H1 (cell line): ENCODE measurements at regions not wholly inside any gene's neighbourhood (a gene's known extent, or its start where the extent isn't known, plus 50 kb on each side); places are given as distances from the start of the nearest gene placed in this dataset.

ENCODE experiments used
- CTCF ChIA-PET: fragments of 300-600 bp; sonication (Branson Sonifier 250); formaldehyde crosslinking; loops from one replicate; lab custom pipeline; 2021; ENCODE audit not compliant: partially characterized antibody; lab: Charles Lee
- POLR2A ChIA-PET: fragments of 300-600 bp; sonication (Branson Sonifier 250); formaldehyde crosslinking; loops from one replicate; lab custom pipeline; 2021; ENCODE audit warnings: inconsistent platforms; ENCODE audit not compliant: partially characterized antibody; lab: Charles Lee
- DNase-seq, 2 experiments: peaks; one replicate each; pipeline versions ENCODE4 v3.0.0 to v3.0.0-alpha.2; 2010 to 2022; ENCODE audit warnings: low spot score in 2 of 2, low read depth in 1 of 2, mixed read lengths in 1 of 2
- FAIRE-seq: peaks from 2 replicates; lab custom pipeline; 2011; peaks lifted over from hg19 to GRCh38; lab: Jason Lieb, UNC
- H2AFZ ChIP-seq: 2 replicates; pipeline ENCODE4 v1.8.1; 2012; ENCODE audit warnings: low read length, inconsistent platforms
- H2AK5ac ChIP-seq: 2 replicates; pipeline ENCODE4 v1.6.1; 2013; ENCODE audit warnings: low read depth, low read length
- H2BK120ac ChIP-seq: replicated peaks from 2 replicates; pipeline ENCODE3; 2013; ENCODE audit warnings: low read depth, low read length, inconsistent platforms
- H2BK12ac ChIP-seq: 2 replicates; pipeline ENCODE4 v1.6.1; 2013; ENCODE audit warnings: low read depth, low read length
- H2BK15ac ChIP-seq: 2 replicates; pipeline ENCODE4 v1.6.1; 2013; ENCODE audit warnings: low read length
- H2BK20ac ChIP-seq: 2 replicates; pipeline ENCODE4 v1.6.1; 2013; ENCODE audit warnings: low read length
- H2BK5ac ChIP-seq: 2 replicates; pipeline ENCODE4 v1.6.1; 2013; ENCODE audit warnings: low read depth, low read length
- H3K14ac ChIP-seq: 2 replicates; pipeline ENCODE4 v1.6.1; 2013; ENCODE audit warnings: inconsistent platforms; ENCODE audit not compliant: insufficient read length
- H3K18ac ChIP-seq: 2 replicates; pipeline ENCODE4 v1.6.1; 2013; ENCODE audit warnings: low read length; ENCODE audit errors: extremely low read depth
- H3K23ac ChIP-seq: 2 replicates; pipeline ENCODE4 v1.6.1; 2013; ENCODE audit warnings: inconsistent platforms; ENCODE audit not compliant: insufficient read length
- H3K23me2 ChIP-seq: 2 replicates; pipeline ENCODE4 v1.6.1; 2013; ENCODE audit warnings: low read depth, low read length
- H3K27ac ChIP-seq: 2 replicates; pipeline ENCODE4 v1.6.1; 2011; ENCODE audit warnings: low read depth, low read length, inconsistent platforms
- H3K27me3 ChIP-seq, 4 experiments: replicated peaks in 1 of 4; 1 replicate in 1 of 4; 2 replicates in 3 of 4; pipeline versions ENCODE4 v1.6.1 to v1.8.1; 2011 to 2013; ENCODE audit warnings: low read length in 3 of 4, mild to moderate bottlenecking in 3 of 4, inconsistent platforms in 2 of 4, mixed read lengths in 2 of 4, moderate library complexity in 1 of 4; ENCODE audit not compliant: control insufficient read depth in 3 of 4, insufficient read depth in 3 of 4; ENCODE audit errors: extremely low read depth in 1 of 4
- H3K36me3 ChIP-seq, 4 experiments: 2 replicates each; pipeline versions ENCODE4 v1.6.1 to v1.8.1; 2011 to 2013; ENCODE audit warnings: mild to moderate bottlenecking in 4 of 4, low read length in 3 of 4, moderate library complexity in 2 of 4, control low read depth in 1 of 4, inconsistent platforms in 1 of 4; ENCODE audit not compliant: insufficient read depth in 4 of 4, control insufficient read depth in 2 of 4
- H3K4ac ChIP-seq: replicated peaks from 2 replicates; pipeline ENCODE3; 2013; ENCODE audit warnings: low read length, low read depth, mixed read lengths, inconsistent platforms; ENCODE audit not compliant: insufficient read length
- H3K4me1 ChIP-seq, 4 experiments: replicated peaks in 1 of 4; 1 replicate in 1 of 4; 2 replicates in 3 of 4; pipeline versions ENCODE4 v1.6.1 to v1.8.1; 2011 to 2013; ENCODE audit warnings: low read length in 3 of 4, inconsistent platforms in 2 of 4, mixed read lengths in 1 of 4; ENCODE audit not compliant: insufficient read depth in 4 of 4, control insufficient read depth in 3 of 4
- H3K4me2 ChIP-seq, 2 experiments: 2 replicates each; pipeline versions ENCODE4 v1.6.1 to v1.8.1; 2011 to 2013; ENCODE audit warnings: low read depth in 2 of 2, low read length in 2 of 2, control low read depth in 1 of 2, inconsistent platforms in 1 of 2, mild to moderate bottlenecking in 1 of 2; ENCODE audit not compliant: insufficient read depth in 1 of 2
- H3K4me3 ChIP-seq, 4 experiments: fragments of 200-600, 300-600 bp in 1 of 4; sonication (generic), shearing (Covaris generic), sonication (Bioruptor Twin) in 1 of 4; 2 replicates each; pipeline versions ENCODE4 v1.5.1 to v1.8.1; 2011 to 2016; ENCODE audit warnings: low read length in 4 of 4, low read depth in 3 of 4, control low read depth in 2 of 4, inconsistent platforms in 2 of 4, mild to moderate bottlenecking in 2 of 4, mixed read lengths in 1 of 4, moderate library complexity in 1 of 4; ENCODE audit not compliant: insufficient read depth in 2 of 4; ENCODE audit errors: extremely low read depth in 1 of 4
- H3K56ac ChIP-seq: replicated peaks from 2 replicates; pipeline ENCODE3; 2013; ENCODE audit warnings: low read depth, mild to moderate bottlenecking, mixed read lengths, low read length, inconsistent platforms; ENCODE audit not compliant: insufficient read length
- H3K79me1 ChIP-seq: 2 replicates; pipeline ENCODE4 v1.6.1; 2013; ENCODE audit warnings: low read depth, low read length, control low read depth
- H3K79me2 ChIP-seq, 2 experiments: 2 replicates each; pipeline versions ENCODE4 v1.6.1 to v1.8.1; 2012 to 2013; ENCODE audit warnings: low read length in 2 of 2, mild to moderate bottlenecking in 2 of 2, inconsistent platforms in 1 of 2; ENCODE audit not compliant: insufficient read depth in 2 of 2, control insufficient read depth in 1 of 2
- H3K9ac ChIP-seq, 4 experiments: replicated peaks in 1 of 4; 1 replicate in 1 of 4; 2 replicates in 3 of 4; pipeline versions ENCODE4 v1.6.1 to v1.8.1; 2011 to 2013; ENCODE audit warnings: low read depth in 3 of 4, low read length in 3 of 4, control low read depth in 2 of 4, mild to moderate bottlenecking in 2 of 4, moderate library complexity in 2 of 4, inconsistent platforms in 1 of 4; ENCODE audit errors: extremely low read depth in 1 of 4
- H3K9me3 ChIP-seq, 2 experiments: 2 replicates each; pipeline versions ENCODE4 v1.6.1 to v1.8.1; 2012 to 2013; ENCODE audit warnings: mild to moderate bottlenecking in 2 of 2, moderate library complexity in 2 of 2, control low read depth in 1 of 2, inconsistent platforms in 1 of 2, low read depth in 1 of 2, low read length in 1 of 2, mixed read lengths in 1 of 2; ENCODE audit not compliant: insufficient read depth in 2 of 2
- H4K20me1 ChIP-seq, 2 experiments: replicated peaks in 1 of 2; 2 replicates each; pipeline versions ENCODE3 to v1.8.1; 2011 to 2013; ENCODE audit warnings: inconsistent platforms in 2 of 2, low read length in 2 of 2, mild to moderate bottlenecking in 1 of 2; ENCODE audit not compliant: insufficient read depth in 2 of 2, control insufficient read depth in 1 of 2
- H4K5ac ChIP-seq: 2 replicates; pipeline ENCODE4 v1.6.1; 2013; ENCODE audit warnings: low read length, low read depth, mixed read lengths, inconsistent platforms; ENCODE audit not compliant: insufficient read length
- H4K8ac ChIP-seq: 2 replicates; pipeline ENCODE4 v1.8.0; 2013; ENCODE audit warnings: mild to moderate bottlenecking, moderate library complexity, low read length, inconsistent platforms; ENCODE audit not compliant: insufficient read depth; ENCODE audit errors: extremely low read depth
- H4K91ac ChIP-seq: replicated peaks from 2 replicates; pipeline ENCODE3; 2013; ENCODE audit warnings: low read length, mixed read lengths, inconsistent platforms; ENCODE audit not compliant: insufficient read length
- BRCA1 ChIP-seq: IDR thresholded peaks from 2 replicates; pipeline ENCODE4 v1.6.1; 2012; ENCODE audit warnings: low read depth, low read length, improper control_type of control experiment
- CHD1 ChIP-seq: IDR thresholded peaks from 2 replicates; pipeline ENCODE4 v1.6.1; 2012; ENCODE audit warnings: low read depth, low read length, improper control_type of control experiment
- CTCF ChIP-seq, 3 experiments: IDR thresholded peaks; 1 replicate in 2 of 3; 2 replicates in 1 of 3; pipeline versions ENCODE4 v1.5.1 to v1.6.1; 2011; ENCODE audit warnings: low read length in 3 of 3, mild to moderate bottlenecking in 3 of 3, inconsistent platforms in 2 of 3, low read depth in 1 of 3, moderate library complexity in 1 of 3; ENCODE audit not compliant: insufficient read depth in 1 of 3; ENCODE audit errors: control extremely low read depth in 1 of 3
- EGR1 ChIP-seq: IDR thresholded peaks from 2 replicates; pipeline ENCODE4 v1.6.1; 2011; ENCODE audit warnings: low read depth, low read length, borderline replicate concordance
- JUND ChIP-seq: IDR thresholded peaks from 2 replicates; pipeline ENCODE4 v1.6.1; 2011; ENCODE audit warnings: mild to moderate bottlenecking, improper control_type of control experiment, low read length
- KDM4A ChIP-seq: IDR thresholded peaks from one replicate; pipeline ENCODE4 v1.7.1; 2012; ENCODE audit warnings: low read depth, mild to moderate bottlenecking, moderate library complexity, low read length, inconsistent platforms; ENCODE audit not compliant: severe bottlenecking
- MAFK ChIP-seq: IDR thresholded peaks from 2 replicates; pipeline ENCODE4 v1.6.1; 2012; ENCODE audit warnings: low read depth, mild to moderate bottlenecking, improper control_type of control experiment, low read length
- NRF1 ChIP-seq: IDR thresholded peaks from 2 replicates; pipeline ENCODE4 v1.6.1; 2011; ENCODE audit warnings: mild to moderate bottlenecking, low read depth, low read length, improper control_type of control experiment
- SUZ12 ChIP-seq: fragments of 200-600 bp; sonication (generic); IDR thresholded peaks from 2 replicates; pipeline ENCODE4 v1.6.1; 2012; ENCODE audit warnings: mild to moderate bottlenecking, inconsistent platforms, low read length, moderate library complexity, mixed read lengths
- TBP ChIP-seq: IDR thresholded peaks from 2 replicates; pipeline ENCODE4 v1.6.1; 2011; ENCODE audit warnings: low read depth, low read length, improper control_type of control experiment
- TCF12 ChIP-seq: IDR thresholded peaks from 2 replicates; pipeline ENCODE4 v1.6.1; 2011; ENCODE audit warnings: low read depth, mild to moderate bottlenecking, low read length
- YY1 ChIP-seq: IDR thresholded peaks from 2 replicates; pipeline ENCODE4 v1.6.1; 2011; ENCODE audit warnings: low read depth, mild to moderate bottlenecking, low read length
- WGBS, 2 experiments: shearing (Covaris generic) in 1 of 2; methylation state at CpG; one replicate each; pipeline versions ENCODE4 v1.1.6 to v1.1.7; 2013 to 2015; ENCODE audit warnings: low lambda C conversion rate in 2 of 2, mixed read lengths in 2 of 2, inconsistent platforms in 1 of 2, low coverage in 1 of 2, missing lambda C conversion rate in 1 of 2; ENCODE audit not compliant: insufficient replicate concordance in 2 of 2, insufficient coverage in 1 of 2, insufficient read length in 1 of 2; ENCODE audit errors: extremely low coverage in 1 of 2, missing lambda C conversion rate in 1 of 2; 5-methylcytosine and 5-hydroxymethylcytosine counted together

DNA sequence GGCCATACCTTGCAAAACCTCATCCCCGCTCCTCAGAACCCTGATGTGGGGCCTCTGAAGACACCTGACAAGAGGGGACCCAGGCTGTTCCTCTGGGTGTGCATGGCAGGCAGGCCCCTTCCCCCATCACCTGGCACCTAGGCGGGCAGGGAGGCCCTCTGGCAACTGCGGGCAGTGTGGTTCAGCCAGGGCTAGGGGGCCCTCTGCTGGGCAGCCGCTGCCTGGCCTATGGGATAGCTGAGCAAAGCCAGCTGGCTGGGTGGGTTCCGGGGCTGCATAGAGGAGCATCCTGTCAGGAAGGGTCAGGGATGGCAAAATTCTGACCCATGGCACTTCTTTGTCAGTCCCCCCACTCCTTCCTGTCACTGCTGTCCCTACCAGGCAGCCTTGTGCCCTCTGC, 228.7 kb upstream of the ASIC2 start:
- CTCF ChIA-PET: interaction anchor here (0.7 to 7.8 kb wide), 50 partner anchors 11 to 840 kb away, joined by 3 to 74 read pairs (median 4); partner anchors contain the start of gene ASIC2
- peak; percentile 87 to 91 (median 88) for TF ChIP-seq CTCF (IDR thresholded peaks at IDR 0.05; ENCODE audit: control extremely low read depth in 1 of 3, insufficient read depth in 1 of 3, low read depth in 1 of 3, low read length in 3 of 3)
- 0 out of 2 replicates have a peak, but pooled peaks have one; percentile 27 for TF ChIP-seq YY1
- no peak for TF ChIP-seq MAFK
- TF ChIP-seq TCF12: no peak
- no peak for TF ChIP-seq BRCA1
- no peak for TF ChIP-seq CHD1
- TF ChIP-seq KDM4A: no peak
- TF ChIP-seq SUZ12: no peak
- TF ChIP-seq JUND: no peak
- no peak for TF ChIP-seq TBP
- TF ChIP-seq NRF1: no peak
- no peak for TF ChIP-seq EGR1

More for the DNA sequence above, 228.7 kb upstream of the ASIC2 start:
- Histone ChIP-seq H3K18ac (no peak overlapping the region), H3K36me3 (no peaks in the 10 kb centered on the region), H4K20me1 (no peaks in the 10 kb centered on the region), H3K4me1 (peaks cover 0 to 3% (median under 1%) of the 10 kb centered on the region in 4 experiments; a peak in 1 of 7 replicates), H3K4me3 (no peak overlapping the region), H4K5ac (no peak overlapping the region), H2BK5ac (no peak overlapping the region), H2BK120ac (no peak overlapping the region), H3K14ac (no peak overlapping the region), H3K4ac (no peak overlapping the region), H2AK5ac (no peak overlapping the region), H2BK20ac (no peak overlapping the region), H3K9ac (no peak overlapping the region), H3K79me2 (no peaks in the 10 kb centered on the region), H3K23me2 (no peaks in the 10 kb centered on the region), H3K27ac (no peak overlapping the region), H4K8ac (no peak overlapping the region), H3K9me3 (no peaks in the 10 kb centered on the region), H3K4me2 (no peak overlapping the region), H3K56ac (no peak overlapping the region), H3K27me3 (no peaks in the 10 kb centered on the region; a peak in 1 of 7 replicates), H2BK12ac (0 out of 2 replicates have a peak overlapping the region, but pooled peaks have one; percentile 7), H3K23ac (no peak overlapping the region), H2AFZ (no peak overlapping the region), H4K91ac (no peak overlapping the region), H2BK15ac (no peak overlapping the region), H3K79me1 (no peaks in the 10 kb centered on the region)
- FAIRE-seq (no peak), DNase-seq (peak in 1 of 2 experiments; percentile 87)
- 65% methylated on average over 5 of the region's 5 CpGs; no CpG with 5 or more reads in 1 of the 2 experiments for WGBS, 2 experiments
- POLR2A ChIA-PET: no interaction called here
